Epithelial cell of proximal tubule (primary cell): ENCODE measurements at regions not wholly inside any gene's neighbourhood (a gene's known extent, or its start where the extent isn't known, plus 50 kb on each side); places are given as distances from the start of the nearest gene placed in this dataset.
"Not testable (repeated sequence)": the region's sequence is repeated elsewhere in the genome, so short reads cannot be mapped to it uniquely, and the experiment has no call there.

Experiments used
- DNase-seq: peaks from one replicate; pipeline ENCODE4 v3.0.0-alpha.2; 2011; ENCODE audit warnings: low read depth
- H3K4me3 ChIP-seq: 2 replicates; pipeline ENCODE4 v1.5.1; 2011; ENCODE audit warnings: low read depth, mild to moderate bottlenecking, low read length
- CTCF ChIP-seq: conservative IDR thresholded peaks from 2 replicates; pipeline ENCODE4 v1.5.1; 2012; ENCODE audit warnings: low read depth, mild to moderate bottlenecking, low read length

DNA sequence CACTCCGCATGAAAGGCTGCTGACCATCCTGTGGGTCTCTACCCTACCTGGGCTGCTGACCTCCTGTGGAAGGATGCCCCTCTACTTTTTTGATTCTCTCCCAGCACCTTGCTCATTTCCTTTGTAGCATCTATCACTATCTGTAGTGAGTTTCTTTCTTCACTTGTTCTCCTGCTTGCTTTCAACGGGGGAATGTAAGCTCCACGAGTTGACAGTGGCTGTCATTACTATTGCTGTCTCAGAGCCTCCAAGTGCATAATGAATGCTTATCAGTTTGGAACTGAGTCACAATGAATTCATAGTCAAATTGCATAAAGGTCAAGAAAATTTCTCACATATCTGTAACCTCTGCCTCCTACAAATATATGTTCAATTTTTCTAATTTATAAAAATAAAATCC lies 477.7 kb downstream of the PLCL1 start:
- no peak for TF ChIP-seq CTCF
- no peak overlapping the region for H3K4me3 ChIP-seq
- no peak for DNase-seq

DNA sequence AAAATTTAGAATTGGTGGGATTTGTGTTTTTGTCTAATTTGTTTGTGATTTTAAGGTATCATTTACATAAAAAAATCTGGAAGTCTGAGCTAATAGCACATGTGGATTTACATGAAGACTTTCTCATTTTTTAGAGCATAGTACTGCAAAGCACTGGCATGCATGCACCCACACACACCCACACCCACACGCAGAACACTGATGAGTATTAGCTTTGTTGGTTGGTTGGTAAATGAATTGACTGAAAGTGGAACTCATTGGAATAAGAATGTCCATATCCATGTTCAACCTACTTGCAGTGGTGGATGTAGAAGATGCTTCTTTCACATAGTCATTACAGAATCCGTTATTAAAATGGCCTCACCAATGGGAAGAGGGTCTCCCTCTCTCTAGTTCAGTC lies 475.8 kb downstream of the PLCL1 start:
- no peak overlapping the region for H3K4me3 ChIP-seq
- TF ChIP-seq CTCF: no peak
- no peak for DNase-seq

- TF ChIP-seq CTCF: no peak
- H3K4me3 ChIP-seq: no peak overlapping the region
- DNase-seq: no peak
Measured at GRCh38 chr2:198279026-198279425, 474.6 kb downstream of the PLCL1 start.

GRCh38 chr2:198277181-198277580 lies 472.8 kb downstream of the PLCL1 start:
- no peak for TF ChIP-seq CTCF
- no peak overlapping the region for H3K4me3 ChIP-seq
- no peak for DNase-seq

- no peak overlapping the region for H3K4me3 ChIP-seq
- DNase-seq: no peak
- no peak for TF ChIP-seq CTCF
Measured at GRCh38 chr2:198273660-198274059, 469.3 kb downstream of the PLCL1 start.

- H3K4me3 ChIP-seq, DNase-seq: not testable (repeated sequence)
Measured at GRCh38 chr2:198270157-198270556, 465.8 kb downstream of the PLCL1 start.

- DNase-seq: no peak
- H3K4me3 ChIP-seq: no peak overlapping the region
- TF ChIP-seq CTCF: no peak
Measured at GRCh38 chr2:198268519-198268918, 464.1 kb downstream of the PLCL1 start.

DNA sequence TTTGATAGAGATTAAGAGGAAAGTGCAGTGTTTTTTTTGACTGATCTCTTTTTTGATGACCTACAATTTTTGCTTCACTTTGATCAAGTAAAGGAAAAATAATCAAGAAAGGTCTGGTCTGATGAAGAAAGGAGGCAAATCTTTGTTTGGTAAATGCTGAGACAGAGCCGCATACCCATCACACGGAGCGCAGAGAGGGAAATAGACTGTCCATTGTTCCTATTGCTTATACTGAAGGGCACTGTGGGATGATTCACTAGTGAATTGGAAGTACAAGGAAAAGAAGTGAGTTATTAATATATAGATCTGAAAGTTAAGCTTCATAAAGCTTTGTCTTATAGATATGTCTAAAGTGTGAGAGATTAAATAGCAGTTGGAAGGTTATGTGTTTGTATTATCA lies 455.1 kb downstream of the PLCL1 start:
- no peak for DNase-seq
- H3K4me3 ChIP-seq: no peak overlapping the region
- no peak for TF ChIP-seq CTCF
